HCT116 (cell line): ENCODE measurements at regions not wholly inside any gene's neighbourhood (a gene's known extent, or its start where the extent isn't known, plus 50 kb on each side); places are given as distances from the start of the nearest gene placed in this dataset.

Experiments used
- ATAC-seq: fragments of 200-7000 bp; cut with Tn5 transposase; 2 replicates; pipeline ENCODE4 v1.9.1; 2020; ENCODE audit warnings: mild to moderate bottlenecking, moderate library complexity
- BruUV-seq: library from RNA; stranded (reverse); fragments of 400-500 nt; replicated peaks from 2 replicates; lab custom pipeline; 2021; lab: Mats Ljungman, UMichigan
- CTCF ChIA-PET: fragments of 300-600 bp; sonication (Branson Sonifier 250); formaldehyde crosslinking; loops from one replicate; lab custom pipeline; 2021; ENCODE audit warnings: antibody characterized with exemption; lab: Charles Lee
- POLR2A ChIA-PET: fragments of 300-600, 350-600 bp; sonication (Branson Sonifier 250); formaldehyde crosslinking; loops from one replicate; lab custom pipeline; 2021; ENCODE audit warnings: antibody characterized with exemption; lab: Charles Lee
- RAD21 ChIA-PET, 2 experiments: fragments of 300-600 bp; sonication (Branson Sonifier 250); formaldehyde crosslinking; loops; one replicate each; lab custom pipeline; 2023; ENCODE audit warnings: low total read pairs in 2 of 2; ENCODE audit not compliant: uncharacterized antibody in 2 of 2, unreplicated experiment in 2 of 2, low non-redundant PET in 1 of 2; lab: Charles Lee
- DNase-seq: peaks from one replicate; pipeline ENCODE4 v3.0.0-alpha.2; 2010; ENCODE audit warnings: low read depth, low spot score
- H2AFZ ChIP-seq: fragments of 200-600 bp; shearing (Covaris generic), sonication (generic); 2 replicates; pipeline ENCODE4 v1.6.1; 2017; ENCODE audit warnings: low read depth, mixed run types, mixed read lengths, antibody characterized with exemption, low read length; ENCODE audit not compliant: poor library complexity, severe bottlenecking
- H3K27ac ChIP-seq: 2 replicates; pipeline ENCODE4 v1.5.1; 2012; ENCODE audit warnings: low read depth, low read length
- H3K27me3 ChIP-seq: fragments of 200-600 bp; sonication (generic); 2 replicates; pipeline ENCODE4 v1.6.1; 2016; ENCODE audit warnings: mixed run types, low read length, mixed read lengths; ENCODE audit not compliant: insufficient read depth
- H3K36me3 ChIP-seq, 2 experiments: fragments of 200-500 bp in 1 of 2; fragments of 200-600 bp in 1 of 2; sonication (Bioruptor generic) in 1 of 2; sonication (generic) in 1 of 2; 2 replicates each; pipeline versions ENCODE4 v1.5.1 to v1.6.1; 2014 to 2016; ENCODE audit warnings: low read length in 2 of 2, inconsistent platforms in 1 of 2, mixed read lengths in 1 of 2, mixed run types in 1 of 2; ENCODE audit not compliant: insufficient read depth in 2 of 2, control insufficient read depth in 1 of 2
- H3K4me1 ChIP-seq, 2 experiments: fragments of 200-600 bp in 1 of 2; sonication (generic) in 1 of 2; 2 replicates each; pipeline versions ENCODE4 v1.5.1 to v1.6.1; 2012 to 2017; ENCODE audit warnings: low read length in 2 of 2, inconsistent platforms in 1 of 2, mild to moderate bottlenecking in 1 of 2, mixed read lengths in 1 of 2, mixed run types in 1 of 2, moderate library complexity in 1 of 2; ENCODE audit not compliant: insufficient read depth in 2 of 2, control insufficient read depth in 1 of 2
- H3K4me2 ChIP-seq: fragments of 200-600 bp; sonication (generic); 2 replicates; pipeline ENCODE4 v1.6.1; 2017; ENCODE audit warnings: mixed run types, low read length, mixed read lengths
- H3K4me3 ChIP-seq, 2 experiments: fragments of 200-600 bp in 1 of 2; sonication (generic) in 1 of 2; replicated peaks in 1 of 2; 2 replicates each; pipeline ENCODE4 v1.5.1; 2011 to 2016; ENCODE audit warnings: low read length in 2 of 2, control low read depth in 1 of 2, low read depth in 1 of 2, mild to moderate bottlenecking in 1 of 2, mixed read lengths in 1 of 2, mixed run types in 1 of 2
- H3K79me2 ChIP-seq: fragments of 200-600 bp; sonication (generic); 2 replicates; pipeline ENCODE4 v1.6.1; 2017; ENCODE audit warnings: mild to moderate bottlenecking, mixed run types, low read length, moderate library complexity, mixed read lengths; ENCODE audit not compliant: insufficient read depth
- H3K9ac ChIP-seq: fragments of 200-600 bp; sonication (generic); 2 replicates; pipeline ENCODE4 v1.6.1; 2016; ENCODE audit warnings: low read length, mixed read lengths
- H3K9me2 ChIP-seq: fragments of 200-600 bp; sonication (generic), shearing (Covaris generic); 2 replicates; pipeline ENCODE4 v1.6.1; 2017; ENCODE audit warnings: mixed run types, mild to moderate bottlenecking, moderate library complexity; ENCODE audit not compliant: insufficient read depth
- H3K9me3 ChIP-seq, 2 experiments: fragments of 200-500 bp in 1 of 2; fragments of 200-600 bp in 1 of 2; sonication (Bioruptor generic) in 1 of 2; sonication (generic) in 1 of 2; 2 replicates each; pipeline ENCODE4 v1.6.1; 2014 to 2017; ENCODE audit warnings: low read length in 2 of 2, mixed read lengths in 2 of 2, inconsistent platforms in 1 of 2, low read depth in 1 of 2, mild to moderate bottlenecking in 1 of 2, mixed run types in 1 of 2, moderate library complexity in 1 of 2; ENCODE audit not compliant: control insufficient read depth in 1 of 2, insufficient read depth in 1 of 2
- H4K20me1 ChIP-seq: fragments of 200-600 bp; sonication (generic), shearing (Covaris generic); 2 replicates; pipeline ENCODE4 v1.6.1; 2017; ENCODE audit warnings: mixed run types, mild to moderate bottlenecking, moderate library complexity; ENCODE audit not compliant: insufficient read depth
- CEBPB ChIP-seq: IDR thresholded peaks from 2 replicates; pipeline ENCODE4 v1.6.1; 2012; ENCODE audit warnings: low read depth
- EGR1 ChIP-seq: IDR thresholded peaks from 2 replicates; pipeline ENCODE4 v1.6.1; 2012; ENCODE audit warnings: low read depth
- EZH2 ChIP-seq: fragments of 200-600 bp; sonication (generic); IDR thresholded peaks from 2 replicates; pipeline ENCODE4 v1.6.1; 2017; ENCODE audit warnings: antibody characterized with exemption, mixed run types
- EZH2phosphoT487 ChIP-seq: fragments of 200-600 bp; IDR thresholded peaks from 2 replicates; pipeline ENCODE4 v1.6.1; 2018; ENCODE audit warnings: antibody characterized with exemption, borderline replicate concordance
- FOSL1 ChIP-seq: IDR thresholded peaks from 2 replicates; pipeline ENCODE4 v1.6.1; 2012; ENCODE audit warnings: low read depth
- JUND ChIP-seq: IDR thresholded peaks from 2 replicates; pipeline ENCODE4 v1.6.1; 2012
- POLR2A ChIP-seq: IDR thresholded peaks from 2 replicates; pipeline ENCODE4 v1.7.0; 2011; ENCODE audit warnings: borderline replicate concordance; ENCODE audit not compliant: insufficient read depth, insufficient read length; ENCODE audit errors: extremely low read depth
- RAD21 ChIP-seq: IDR thresholded peaks from 2 replicates; pipeline ENCODE4 v1.6.1; 2012; ENCODE audit warnings: low read depth, mild to moderate bottlenecking
- SP1 ChIP-seq: IDR thresholded peaks from 2 replicates; pipeline ENCODE4 v1.6.1; 2012; ENCODE audit warnings: low read depth
- YY1 ChIP-seq: IDR thresholded peaks from 2 replicates; pipeline ENCODE4 v1.6.1; 2011; ENCODE audit warnings: low read length, low read depth, moderate library complexity, mild to moderate bottlenecking; ENCODE audit not compliant: insufficient replicate concordance; ENCODE audit errors: extremely low read depth
- ZNF274 ChIP-seq: fragments of 200-500 bp; sonication (Bioruptor generic); IDR thresholded peaks from 2 replicates; pipeline ENCODE4 v1.6.1; 2014; ENCODE audit warnings: mild to moderate bottlenecking, low read depth, low read length, inconsistent platforms
- intact Hi-C: fragments of 100-400 bp; cut with micrococcal nuclease; formaldehyde crosslinking; loops from 2 replicates; pipeline ENCODE4 v1.10.0; 2022
- TF ChIP-seq, protein P1 (sequence below): IDR thresholded peaks from 2 replicates; pipeline ENCODE4 v1.6.1; 2012; ENCODE audit warnings: low read depth

DNA sequence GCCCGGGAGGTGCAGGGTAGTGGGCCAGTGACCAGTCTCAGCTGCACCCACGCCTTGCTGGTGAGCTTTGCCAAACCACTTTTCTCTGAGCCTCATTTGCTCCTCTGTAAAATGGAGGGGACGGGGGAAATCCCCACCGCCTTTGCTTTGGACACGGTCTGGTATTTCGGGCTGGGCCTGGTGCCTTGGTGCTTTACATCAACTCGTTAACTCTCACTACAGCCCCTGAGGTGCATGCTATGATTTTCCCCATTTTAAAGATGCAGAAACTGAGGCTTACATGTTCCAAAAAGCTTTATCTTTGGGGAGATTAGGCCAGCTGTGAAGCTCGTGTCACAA lies 116.1 kb upstream of the RUNX3 start:
- H3K9ac ChIP-seq, result no peak overlapping the region
- TF ChIP-seq EGR1, result no peak
- no peak for TF ChIP-seq POLR2A
- TF ChIP-seq EZH2, result no peak
- TF ChIP-seq ZNF274, result no peak
- no peak for TF ChIP-seq RAD21
- TF ChIP-seq, protein P1, sequence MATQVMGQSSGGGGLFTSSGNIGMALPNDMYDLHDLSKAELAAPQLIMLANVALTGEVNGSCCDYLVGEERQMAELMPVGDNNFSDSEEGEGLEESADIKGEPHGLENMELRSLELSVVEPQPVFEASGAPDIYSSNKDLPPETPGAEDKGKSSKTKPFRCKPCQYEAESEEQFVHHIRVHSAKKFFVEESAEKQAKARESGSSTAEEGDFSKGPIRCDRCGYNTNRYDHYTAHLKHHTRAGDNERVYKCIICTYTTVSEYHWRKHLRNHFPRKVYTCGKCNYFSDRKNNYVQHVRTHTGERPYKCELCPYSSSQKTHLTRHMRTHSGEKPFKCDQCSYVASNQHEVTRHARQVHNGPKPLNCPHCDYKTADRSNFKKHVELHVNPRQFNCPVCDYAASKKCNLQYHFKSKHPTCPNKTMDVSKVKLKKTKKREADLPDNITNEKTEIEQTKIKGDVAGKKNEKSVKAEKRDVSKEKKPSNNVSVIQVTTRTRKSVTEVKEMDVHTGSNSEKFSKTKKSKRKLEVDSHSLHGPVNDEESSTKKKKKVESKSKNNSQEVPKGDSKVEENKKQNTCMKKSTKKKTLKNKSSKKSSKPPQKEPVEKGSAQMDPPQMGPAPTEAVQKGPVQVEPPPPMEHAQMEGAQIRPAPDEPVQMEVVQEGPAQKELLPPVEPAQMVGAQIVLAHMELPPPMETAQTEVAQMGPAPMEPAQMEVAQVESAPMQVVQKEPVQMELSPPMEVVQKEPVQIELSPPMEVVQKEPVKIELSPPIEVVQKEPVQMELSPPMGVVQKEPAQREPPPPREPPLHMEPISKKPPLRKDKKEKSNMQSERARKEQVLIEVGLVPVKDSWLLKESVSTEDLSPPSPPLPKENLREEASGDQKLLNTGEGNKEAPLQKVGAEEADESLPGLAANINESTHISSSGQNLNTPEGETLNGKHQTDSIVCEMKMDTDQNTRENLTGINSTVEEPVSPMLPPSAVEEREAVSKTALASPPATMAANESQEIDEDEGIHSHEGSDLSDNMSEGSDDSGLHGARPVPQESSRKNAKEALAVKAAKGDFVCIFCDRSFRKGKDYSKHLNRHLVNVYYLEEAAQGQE, result no peak
- TF ChIP-seq EZH2phosphoT487, result no peak
- TF ChIP-seq JUND, result no peak
- TF ChIP-seq SP1, result no peak
- TF ChIP-seq FOSL1, result no peak
- no peak for TF ChIP-seq CEBPB
- no peak for TF ChIP-seq YY1
- TF ChIP-seq, all 23 proteins: peak for 0
- no peaks in the 10 kb centered on the region for H3K9me3 ChIP-seq
- no peaks in the 10 kb centered on the region for H3K4me1 ChIP-seq
- H3K79me2 ChIP-seq, result no peaks in the 10 kb centered on the region
- CTCF ChIA-PET, result interaction anchor here (1.3 kb wide), 1 partner anchor 9 kb away, joined by 5 read pairs; no protein-coding TSS in a partner anchor
- H3K4me3 ChIP-seq, result no peak overlapping the region
- no peaks in the 10 kb centered on the region for H3K9me2 ChIP-seq
- RAD21 ChIA-PET, result no interaction called here
- ATAC-seq (no peak), DNase-seq (no peak)
- H3K27ac ChIP-seq, result no peak overlapping the region
- no peak overlapping the region for H3K4me2 ChIP-seq
- H2AFZ ChIP-seq, result no peak overlapping the region
- H4K20me1 ChIP-seq, result no peaks in the 10 kb centered on the region
- POLR2A ChIA-PET, result no interaction called here
- BruUV-seq, result no TSS peak
- intact Hi-C loops, result no loop called here
- H3K27me3 ChIP-seq, result no peaks in the 10 kb centered on the region
- no peaks in the 10 kb centered on the region for H3K36me3 ChIP-seq
